Naive B cell (primary cell): ENCODE measurements at regions not wholly inside any gene's neighbourhood (a gene's known extent, or its start where the extent isn't known, plus 50 kb on each side); places are given as distances from the start of the nearest gene placed in this dataset.

Experiments
- ATAC-seq, 2 donors: fragments of 150-1000 bp; cut with Tn5 transposase; 2 replicates each; pipeline ENCODE4 v1.10.0; 2021; ENCODE audit warnings: low read depth in 2 of 2, mild to moderate bottlenecking in 2 of 2, moderate library complexity in 2 of 2
- DNase-seq: peaks from one replicate; pipeline ENCODE4 v3.0.0; 2022
- H3K27ac Mint-ChIP-seq, 6 donors: one replicate each; pipeline ENCODE4 v1.8.0; 2020 to 2022; ENCODE audit warnings: mild to moderate bottlenecking in 6 of 6, mixed read lengths in 6 of 6, moderate library complexity in 5 of 6, inconsistent platforms in 2 of 6
- H3K27me3 Mint-ChIP-seq, 3 donors: one replicate each; pipeline ENCODE4 v1.8.0; 2021 to 2022; ENCODE audit warnings: mixed read lengths in 3 of 3, mild to moderate bottlenecking in 1 of 3
- H3K36me3 Mint-ChIP-seq, 2 donors: one replicate each; pipeline ENCODE4 v1.8.0; 2020 to 2022; ENCODE audit warnings: mixed read lengths in 2 of 2, inconsistent platforms in 1 of 2, mild to moderate bottlenecking in 1 of 2
- H3K4me1 Mint-ChIP-seq, 3 donors: one replicate each; pipeline ENCODE4 v1.8.0; 2020 to 2022; ENCODE audit warnings: mixed read lengths in 3 of 3, inconsistent platforms in 1 of 3, mild to moderate bottlenecking in 1 of 3, moderate library complexity in 1 of 3
- H3K4me3 Mint-ChIP-seq, 8 donors: one replicate each; pipeline ENCODE4 v1.8.0; 2020 to 2022; ENCODE audit warnings: mild to moderate bottlenecking in 8 of 8, mixed read lengths in 8 of 8, moderate library complexity in 8 of 8, inconsistent platforms in 2 of 8
- H3K9me3 Mint-ChIP-seq, 7 donors: one replicate each; pipeline ENCODE4 v1.8.0; 2020 to 2022; ENCODE audit warnings: mixed read lengths in 7 of 7, mild to moderate bottlenecking in 5 of 7, inconsistent platforms in 2 of 7, moderate library complexity in 1 of 7

DNA sequence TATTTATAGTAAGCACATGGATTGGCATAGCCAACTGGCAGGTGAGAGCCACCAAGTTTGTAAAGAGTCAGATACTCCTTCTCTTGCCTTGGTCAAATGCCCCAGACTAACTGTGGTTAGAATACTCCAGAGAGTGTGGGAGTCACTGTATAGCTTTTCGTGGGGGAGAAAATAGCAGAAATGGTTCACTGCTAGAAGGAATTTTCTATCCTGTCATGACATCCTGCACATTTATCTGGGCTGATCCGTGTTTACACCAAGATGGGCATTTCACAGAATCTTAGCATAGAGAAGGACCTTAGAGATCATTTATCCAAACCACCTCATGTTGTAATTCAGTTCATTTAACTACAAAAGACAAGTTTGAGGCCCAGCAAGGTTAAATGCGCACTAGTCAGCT, 460.8 kb downstream of the ENC1 start:
- no peaks in the 10 kb centered on the region for H3K36me3 Mint-ChIP-seq

GRCh38 chr5:74179179-74179578, 461.3 kb downstream of the ENC1 start:
- Mint-ChIP-seq H3K9me3 (peaks cover 0 to 3% (median 0%) of the 10 kb centered on the region in 7 donors), H3K4me1 (no peaks in the 10 kb centered on the region), H3K27me3 (peaks cover 5 to 19% (median 18%) of the 10 kb centered on the region in 3 donors), H3K27ac (no peak overlapping the region), H3K4me3 (no peak overlapping the region), H3K36me3 (no peaks in the 10 kb centered on the region)
- ATAC-seq = no peak
- no peak for DNase-seq

More for the DNA sequence above, 460.8 kb downstream of the ENC1 start:
- Mint-ChIP-seq H3K27ac (no peak overlapping the region), H3K9me3 (peaks cover 0 to 3% (median 0%) of the 10 kb centered on the region in 7 donors), H3K4me1 (no peaks in the 10 kb centered on the region), H3K27me3 (peaks cover 5 to 18% (median 15%) of the 10 kb centered on the region in 3 donors), H3K4me3 (no peak overlapping the region)
- ATAC-seq = no peak
- no peak for DNase-seq

- Mint-ChIP-seq H3K27me3 (peaks cover 5 to 25% (median 18%) of the 10 kb centered on the region in 3 donors), H3K4me1 (no peaks in the 10 kb centered on the region), H3K36me3 (no peaks in the 10 kb centered on the region), H3K9me3 (peaks cover 0 to 3% (median 0%) of the 10 kb centered on the region in 7 donors), H3K4me3 (no peak overlapping the region), H3K27ac (peak overlapping the region in 1 of 6 donors; percentile 4)
- ATAC-seq (no peak), DNase-seq (no peak)
These were observed 462.6 kb downstream of the ENC1 start for GRCh38 chr5:74177961-74178360.

GRCh38 chr5:74174366-74174765, 466.2 kb downstream of the ENC1 start:
- peaks cover 0 to 3% (median 0%) of the 10 kb centered on the region in 7 donors for H3K9me3 Mint-ChIP-seq
- H3K36me3 Mint-ChIP-seq = no peaks in the 10 kb centered on the region
- no peak overlapping the region for H3K27ac Mint-ChIP-seq
- DNase-seq (no peak), ATAC-seq (no peak)
- H3K4me3 Mint-ChIP-seq = no peak overlapping the region
- H3K4me1 Mint-ChIP-seq = no peaks in the 10 kb centered on the region
- peaks cover 5 to 22% (median 18%) of the 10 kb centered on the region in 3 donors for H3K27me3 Mint-ChIP-seq

- H3K9me3 Mint-ChIP-seq = peaks cover 0 to 3% (median 0%) of the 10 kb centered on the region in 7 donors
- H3K27me3 Mint-ChIP-seq = peaks cover 5 to 19% (median 18%) of the 10 kb centered on the region in 3 donors
- no peak overlapping the region for H3K4me3 Mint-ChIP-seq
- no peak overlapping the region for H3K27ac Mint-ChIP-seq
- no peaks in the 10 kb centered on the region for H3K36me3 Mint-ChIP-seq
- no peaks in the 10 kb centered on the region for H3K4me1 Mint-ChIP-seq
- ATAC-seq = no peak
- DNase-seq = no peak
These were observed 466.9 kb downstream of the ENC1 start for GRCh38 chr5:74173665-74174064.

GRCh38 chr5:74173241-74173640, 467.3 kb downstream of the ENC1 start:
- no peak overlapping the region for H3K27ac Mint-ChIP-seq
- H3K4me1 Mint-ChIP-seq = no peaks in the 10 kb centered on the region
- no peak overlapping the region for H3K4me3 Mint-ChIP-seq
- peaks cover 0 to 3% (median 0%) of the 10 kb centered on the region in 7 donors for H3K9me3 Mint-ChIP-seq
- peaks cover 5 to 19% (median 18%) of the 10 kb centered on the region in 3 donors for H3K27me3 Mint-ChIP-seq
- no peaks in the 10 kb centered on the region for H3K36me3 Mint-ChIP-seq
- DNase-seq (no peak), ATAC-seq (no peak)

DNA sequence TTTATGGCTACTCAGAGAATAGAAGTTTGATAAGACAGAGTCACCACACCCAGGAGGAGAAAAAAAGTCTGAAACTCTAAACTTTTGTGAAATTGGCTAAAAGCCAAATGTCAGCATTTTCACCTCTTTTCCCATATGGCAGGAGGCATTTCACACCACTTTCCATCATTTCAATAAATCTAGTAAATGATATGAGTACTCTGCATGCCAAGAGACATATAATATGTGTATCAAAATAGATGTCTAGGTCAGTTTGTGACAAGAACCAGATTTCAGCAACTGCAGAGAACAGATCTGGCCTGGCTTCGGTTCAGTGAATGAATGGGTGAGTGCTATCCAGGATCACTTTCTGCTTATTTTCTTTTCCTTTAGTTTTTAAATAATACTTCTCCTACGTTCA, 470.8 kb downstream of the ENC1 start:
- Mint-ChIP-seq H3K27ac (no peak overlapping the region), H3K9me3 (no peaks in the 10 kb centered on the region), H3K36me3 (no peaks in the 10 kb centered on the region), H3K4me1 (no peaks in the 10 kb centered on the region), H3K4me3 (no peak overlapping the region), H3K27me3 (peaks cover 0 to 6% (median 3%) of the 10 kb centered on the region in 3 donors)
- ATAC-seq (no peak), DNase-seq (no peak)

DNA sequence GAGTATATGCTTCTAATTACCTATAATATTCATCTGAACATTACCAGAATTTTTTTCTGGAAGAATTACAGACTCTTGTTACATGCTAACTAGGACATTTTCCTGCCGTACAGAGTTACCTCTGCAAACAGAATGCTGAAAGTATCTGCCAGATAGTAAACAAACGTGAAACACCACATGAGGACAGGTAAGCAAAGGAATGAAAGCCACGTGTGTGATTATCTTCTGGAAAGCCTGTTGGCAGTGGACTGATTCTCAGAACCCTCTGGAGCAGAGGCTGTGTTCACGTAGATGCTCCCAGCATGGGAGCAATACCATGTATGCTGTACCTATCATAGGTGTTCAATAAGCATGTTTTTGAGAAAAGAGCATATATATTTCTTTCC, 472.6 kb downstream of the ENC1 start:
- DNase-seq (no peak), ATAC-seq (no peak)
- Mint-ChIP-seq H3K4me3 (no peak overlapping the region), H3K27me3 (no peaks in the 10 kb centered on the region), H3K27ac (no peak overlapping the region), H3K4me1 (no peaks in the 10 kb centered on the region), H3K9me3 (no peaks in the 10 kb centered on the region), H3K36me3 (no peaks in the 10 kb centered on the region)

DNA sequence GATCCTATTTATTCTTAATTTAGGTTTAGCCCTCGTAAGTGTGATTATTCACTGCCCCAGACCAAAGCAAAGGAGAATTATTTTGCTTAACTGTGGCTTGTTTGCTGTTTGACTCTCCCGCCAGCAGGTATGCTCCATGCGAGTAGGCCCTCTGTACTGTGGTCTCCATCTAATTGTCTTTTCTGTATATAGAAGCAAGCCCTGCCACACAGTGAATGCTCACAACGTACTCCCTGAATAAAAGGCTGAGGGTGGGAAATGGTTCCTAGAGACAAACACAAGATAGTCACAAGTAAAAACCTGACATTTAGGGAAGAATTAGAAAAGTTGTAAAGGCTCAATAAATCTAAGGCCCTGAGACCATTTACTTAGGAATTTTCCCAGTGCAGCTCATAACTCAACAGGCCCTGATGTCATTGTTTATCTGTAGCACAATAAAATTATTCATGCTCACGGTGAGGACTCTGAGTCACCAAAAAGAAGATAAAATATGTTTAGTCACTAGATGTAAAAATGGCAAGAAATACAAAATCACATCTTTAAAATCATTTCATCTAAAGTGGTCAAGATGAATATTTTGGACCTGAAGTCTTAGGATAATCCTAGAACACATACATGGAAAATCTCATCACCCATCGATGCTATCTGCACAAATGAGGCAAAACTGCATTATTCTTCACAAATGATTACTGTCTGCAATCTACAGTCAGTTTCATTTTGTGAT, 473.2 kb downstream of the ENC1 start:
- Mint-ChIP-seq H3K27ac (peak overlapping the region in 1 of 6 donors; percentile 7), H3K36me3 (no peaks in the 10 kb centered on the region), H3K4me1 (no peaks in the 10 kb centered on the region), H3K9me3 (no peaks in the 10 kb centered on the region), H3K4me3 (no peak overlapping the region), H3K27me3 (no peaks in the 10 kb centered on the region)
- DNase-seq (no peak), ATAC-seq (no peak)

DNA sequence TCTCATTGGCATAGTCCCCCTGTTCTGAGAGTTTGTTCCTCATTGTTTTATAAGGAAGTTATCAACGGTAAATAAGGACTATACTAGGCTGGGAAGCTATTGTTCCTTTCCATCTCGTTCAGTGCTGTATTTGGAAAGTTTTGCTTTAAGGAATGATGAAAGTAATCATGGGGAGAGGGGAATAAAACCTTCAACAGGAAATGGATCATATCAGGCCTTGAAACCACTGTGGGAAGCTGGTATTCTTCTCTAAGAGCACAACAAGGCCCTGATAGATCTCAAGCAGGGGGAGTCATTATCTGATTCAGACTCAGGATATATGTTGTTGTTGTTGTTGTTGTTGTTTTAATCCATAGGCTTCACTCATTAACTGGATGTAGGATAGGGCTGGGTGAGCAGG, 474.5 kb downstream of the ENC1 start:
- no peak overlapping the region for H3K4me3 Mint-ChIP-seq
- H3K27me3 Mint-ChIP-seq = no peaks in the 10 kb centered on the region
- ATAC-seq = no peak

DNA sequence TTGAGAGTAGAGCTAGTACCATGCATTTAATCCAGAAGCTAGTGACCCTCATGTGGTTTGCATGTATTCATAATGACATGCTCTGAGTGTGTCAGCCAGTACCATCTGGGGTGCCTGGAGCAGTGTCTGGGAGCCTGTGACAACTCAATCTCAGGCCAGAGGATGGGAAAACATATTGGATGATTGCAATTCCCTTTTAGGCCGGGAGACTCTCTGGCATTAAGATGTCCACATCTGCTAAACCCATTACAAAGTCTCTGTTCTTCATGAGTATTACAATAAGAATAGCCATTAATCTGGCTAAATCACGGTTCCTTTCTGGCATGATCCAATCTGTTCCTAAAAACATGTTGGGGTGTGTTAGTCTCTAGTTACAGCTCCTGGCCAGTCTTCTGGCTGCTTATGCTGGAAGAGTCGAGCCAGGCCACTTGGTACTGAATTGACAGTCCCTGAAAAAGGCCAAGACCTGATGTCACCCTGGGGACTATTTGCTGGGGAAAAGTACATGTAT, 475.7 kb downstream of the ENC1 start:
- H3K27me3 Mint-ChIP-seq = no peaks in the 10 kb centered on the region
- H3K27ac Mint-ChIP-seq = no peak overlapping the region
- no peaks in the 10 kb centered on the region for H3K36me3 Mint-ChIP-seq
- H3K4me1 Mint-ChIP-seq = no peaks in the 10 kb centered on the region
- no peak for DNase-seq
- H3K4me3 Mint-ChIP-seq = no peak overlapping the region
- no peak for ATAC-seq
- H3K9me3 Mint-ChIP-seq = no peaks in the 10 kb centered on the region

More for the DNA sequence above, 474.5 kb downstream of the ENC1 start:
- H3K27ac Mint-ChIP-seq = no peak overlapping the region
- H3K4me1 Mint-ChIP-seq = no peaks in the 10 kb centered on the region
- H3K9me3 Mint-ChIP-seq = no peaks in the 10 kb centered on the region
- no peaks in the 10 kb centered on the region for H3K36me3 Mint-ChIP-seq
- DNase-seq = no peak

DNA sequence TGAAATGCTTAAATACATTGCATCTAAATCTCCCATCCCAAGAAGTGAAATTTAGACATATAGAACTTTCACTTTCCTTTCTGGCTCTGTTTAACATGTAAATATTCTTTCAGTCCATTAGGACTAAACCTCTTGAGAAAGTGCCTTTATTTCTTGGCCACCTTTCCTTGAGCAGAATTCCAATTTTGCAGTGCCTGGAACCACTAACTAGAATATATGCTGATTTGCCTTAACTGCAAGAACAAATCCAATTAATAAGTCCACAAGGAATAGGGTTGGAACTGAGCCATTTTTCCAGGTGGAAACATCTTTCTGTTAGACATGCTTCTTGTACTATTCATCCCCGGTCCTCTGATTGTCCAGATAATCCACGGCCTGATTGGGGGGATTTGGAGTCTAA, 478.0 kb downstream of the ENC1 start:
- Mint-ChIP-seq H3K36me3 (no peaks in the 10 kb centered on the region), H3K27ac (no peak overlapping the region), H3K27me3 (peaks cover 0 to 11% (median 8%) of the 10 kb centered on the region in 3 donors), H3K4me3 (no peak overlapping the region), H3K4me1 (no peaks in the 10 kb centered on the region), H3K9me3 (peaks cover 0 to 3% (median 0%) of the 10 kb centered on the region in 7 donors)
- ATAC-seq (no peak), DNase-seq (no peak)

DNA sequence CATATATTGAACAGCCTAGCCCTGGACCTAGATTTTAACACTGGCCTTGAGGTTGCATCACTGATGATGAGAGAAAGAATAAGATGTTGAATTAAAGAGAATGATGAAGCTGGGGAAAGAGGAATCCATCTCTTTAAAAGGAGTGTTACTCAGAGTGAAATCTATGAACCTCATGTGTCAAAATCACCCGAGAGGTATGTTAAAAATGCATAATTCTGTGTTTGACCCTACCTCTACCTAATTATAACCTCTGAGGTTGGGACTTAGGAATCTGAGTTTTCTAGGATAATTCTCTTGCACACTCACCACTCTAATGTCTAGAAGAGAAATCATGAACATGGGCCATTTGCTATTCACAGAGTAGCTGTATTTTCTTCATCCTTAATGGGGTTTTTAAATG, 479.4 kb downstream of the ENC1 start:
- DNase-seq (no peak), ATAC-seq (no peak)
- H3K9me3 Mint-ChIP-seq = peaks cover 0 to 3% (median 0%) of the 10 kb centered on the region in 7 donors
- no peaks in the 10 kb centered on the region for H3K36me3 Mint-ChIP-seq
- peaks cover 0 to 11% (median 8%) of the 10 kb centered on the region in 3 donors for H3K27me3 Mint-ChIP-seq
- no peak overlapping the region for H3K27ac Mint-ChIP-seq
- H3K4me1 Mint-ChIP-seq = no peaks in the 10 kb centered on the region
- H3K4me3 Mint-ChIP-seq = no peak overlapping the region

GRCh38 chr5:74156728-74157383, 483.7 kb downstream of the ENC1 start:
- Mint-ChIP-seq H3K4me1 (no peaks in the 10 kb centered on the region), H3K9me3 (peaks cover 0 to 3% (median 0%) of the 10 kb centered on the region in 7 donors), H3K36me3 (no peaks in the 10 kb centered on the region), H3K27me3 (peaks cover 0 to 11% (median 8%) of the 10 kb centered on the region in 3 donors), H3K27ac (no peak overlapping the region), H3K4me3 (no peak overlapping the region)
- DNase-seq (no peak), ATAC-seq (no peak)
